Epithelial cell of prostate (primary cell): ENCODE measurements at regions not wholly inside any gene's neighbourhood (a gene's known extent, or its start where the extent isn't known, plus 50 kb on each side); places are given as distances from the start of the nearest gene placed in this dataset.
"Not testable (repeated sequence)": the region's sequence is repeated elsewhere in the genome, so short reads cannot be mapped to it uniquely, and the experiment has no call there.

Experiments
- DNase-seq: peaks from one replicate; pipeline ENCODE4 v3.0.0-alpha.2; 2011; ENCODE audit warnings: low read depth, low spot score
- H3K27ac ChIP-seq: fragments of 450-650 bp; 2 replicates; pipeline ENCODE4 v1.5.1; 2017; ENCODE audit warnings: mild to moderate bottlenecking

GRCh38 chr4:49219489-49220225 is 233.6 kb downstream of the CWH43 start:
- not testable (repeated sequence) for DNase-seq, H3K27ac ChIP-seq

GRCh38 chr4:49221209-49221608 is 235.1 kb downstream of the CWH43 start:
- DNase-seq = no peak
- no peak overlapping the region for H3K27ac ChIP-seq

- not testable (repeated sequence) for H3K27ac ChIP-seq, DNase-seq
These were observed 236.7 kb downstream of the CWH43 start for GRCh38 chr4:49222810-49223209.

GRCh38 chr4:49226216-49226866 is 240.3 kb downstream of the CWH43 start:
- not testable (repeated sequence) for DNase-seq, H3K27ac ChIP-seq

- not testable (repeated sequence) for DNase-seq, H3K27ac ChIP-seq
These were observed 241.9 kb downstream of the CWH43 start for GRCh38 chr4:49227941-49228340.

GRCh38 chr4:49229243-49229642 is 243.2 kb downstream of the CWH43 start:
- H3K27ac ChIP-seq, DNase-seq: not testable (repeated sequence)

GRCh38 chr4:49229713-49230112 is 243.6 kb downstream of the CWH43 start:
- DNase-seq, H3K27ac ChIP-seq: not testable (repeated sequence)

- not testable (repeated sequence) for H3K27ac ChIP-seq, DNase-seq
These were observed 247.3 kb downstream of the CWH43 start for GRCh38 chr4:49233346-49233745.

- not testable (repeated sequence) for DNase-seq, H3K27ac ChIP-seq
These were observed 247.7 kb downstream of the CWH43 start for GRCh38 chr4:49233749-49234148.

GRCh38 chr4:49234382-49234781 is 248.3 kb downstream of the CWH43 start:
- not testable (repeated sequence) for H3K27ac ChIP-seq, DNase-seq

- not testable (repeated sequence) for DNase-seq, H3K27ac ChIP-seq
These were observed 249.5 kb downstream of the CWH43 start for GRCh38 chr4:49235413-49236160.

- not testable (repeated sequence) for DNase-seq, H3K27ac ChIP-seq
These were observed 250.4 kb downstream of the CWH43 start for GRCh38 chr4:49236474-49236873.

- H3K27ac ChIP-seq, DNase-seq: not testable (repeated sequence)
These were observed 255.2 kb downstream of the CWH43 start for GRCh38 chr4:49241295-49241694.

- H3K27ac ChIP-seq, DNase-seq: not testable (repeated sequence)
These were observed 276.7 kb downstream of the CWH43 start for GRCh38 chr4:49262786-49263185.

GRCh38 chr4:49270435-49270834 is 284.4 kb downstream of the CWH43 start:
- H3K27ac ChIP-seq, DNase-seq: not testable (repeated sequence)

- not testable (repeated sequence) for H3K27ac ChIP-seq, DNase-seq
These were observed 284.8 kb downstream of the CWH43 start for GRCh38 chr4:49270912-49271311.

GRCh38 chr4:49285905-49286304 is 299.8 kb downstream of the CWH43 start:
- DNase-seq, H3K27ac ChIP-seq: not testable (repeated sequence)

- not testable (repeated sequence) for H3K27ac ChIP-seq, DNase-seq
These were observed 301.1 kb downstream of the CWH43 start for GRCh38 chr4:49286926-49287745.

GRCh38 chr4:49287893-49288292 is 301.8 kb downstream of the CWH43 start:
- not testable (repeated sequence) for DNase-seq, H3K27ac ChIP-seq

- H3K27ac ChIP-seq, DNase-seq: not testable (repeated sequence)
These were observed 302.7 kb downstream of the CWH43 start for GRCh38 chr4:49288796-49289195.
